Endodermal cell (in vitro differentiated cells): ENCODE measurements at regions not wholly inside any gene's neighbourhood (a gene's known extent, or its start where the extent isn't known, plus 50 kb on each side); places are given as distances from the start of the nearest gene placed in this dataset.

ENCODE experiments used
- DNase-seq: peaks from one replicate; pipeline ENCODE4 v3.0.0-alpha.2; 2017
- H3K27ac ChIP-seq: 2 replicates; pipeline ENCODE4 v1.5.1; 2013; ENCODE audit warnings: mild to moderate bottlenecking, low read depth, low read length, moderate library complexity
- H3K27me3 ChIP-seq: 2 replicates; pipeline ENCODE4 v1.6.1; 2013; ENCODE audit warnings: mild to moderate bottlenecking, low read length, moderate library complexity; ENCODE audit not compliant: insufficient read depth, control insufficient read depth, poor library complexity, severe bottlenecking
- H3K36me3 ChIP-seq: 2 replicates; pipeline ENCODE4 v1.7.0; 2013; ENCODE audit warnings: mild to moderate bottlenecking, low read length, moderate library complexity; ENCODE audit not compliant: control insufficient read depth, insufficient read depth
- H3K4me1 ChIP-seq: one replicate; pipeline ENCODE4 v1.7.0; 2013; ENCODE audit warnings: low read length; ENCODE audit not compliant: control insufficient read depth, insufficient read depth
- H3K4me3 ChIP-seq: 2 replicates; pipeline ENCODE4 v1.5.1; 2013; ENCODE audit warnings: mild to moderate bottlenecking, low read length, moderate library complexity
- H3K9ac ChIP-seq: 2 replicates; pipeline ENCODE4 v1.6.1; 2013; ENCODE audit warnings: mild to moderate bottlenecking, low read length, moderate library complexity; ENCODE audit not compliant: poor library complexity, severe bottlenecking; ENCODE audit errors: extremely low read depth
- H3K9me3 ChIP-seq: 2 replicates; pipeline ENCODE4 v1.6.1; 2013; ENCODE audit warnings: mild to moderate bottlenecking, low read length, moderate library complexity; ENCODE audit not compliant: control insufficient read depth
- H3K27ac Mint-ChIP-seq: 2 replicates; pipeline ENCODE4 v1.8.0; 2020; ENCODE audit warnings: mixed read lengths
- H3K27me3 Mint-ChIP-seq: 2 replicates; pipeline ENCODE4 v1.8.0; 2021; ENCODE audit warnings: mild to moderate bottlenecking, mixed read lengths; ENCODE audit not compliant: insufficient read depth
- H3K36me3 Mint-ChIP-seq: 2 replicates; pipeline ENCODE4 v1.8.0; 2020; ENCODE audit warnings: low read depth, mixed read lengths
- H3K4me1 Mint-ChIP-seq: 2 replicates; pipeline ENCODE4 v1.8.0; 2020; ENCODE audit warnings: mixed read lengths
- H3K4me3 Mint-ChIP-seq: 2 replicates; pipeline ENCODE4 v1.8.0; 2020; ENCODE audit warnings: mild to moderate bottlenecking, moderate library complexity, mixed read lengths
- H3K9me3 Mint-ChIP-seq: 2 replicates; pipeline ENCODE4 v1.8.0; 2020; ENCODE audit warnings: mild to moderate bottlenecking, mixed read lengths
- WGBS, 2 experiments: methylation state at CpG; one replicate each; pipeline versions ENCODE4 v1.1.5 to v1.1.7; 2013; ENCODE audit warnings: missing lambda C conversion rate in 2 of 2, mixed read lengths in 1 of 2; ENCODE audit not compliant: insufficient coverage in 1 of 2, insufficient read length in 1 of 2; 5-methylcytosine and 5-hydroxymethylcytosine counted together
- TF ChIP-seq, protein P1 (sequence below): fragments of 200-600 bp; sonication (generic); conservative IDR thresholded peaks from 2 replicates; pipeline ENCODE4 v1.5.0; 2021; ENCODE audit warnings: antibody characterized with exemption, mild to moderate bottlenecking

DNA sequence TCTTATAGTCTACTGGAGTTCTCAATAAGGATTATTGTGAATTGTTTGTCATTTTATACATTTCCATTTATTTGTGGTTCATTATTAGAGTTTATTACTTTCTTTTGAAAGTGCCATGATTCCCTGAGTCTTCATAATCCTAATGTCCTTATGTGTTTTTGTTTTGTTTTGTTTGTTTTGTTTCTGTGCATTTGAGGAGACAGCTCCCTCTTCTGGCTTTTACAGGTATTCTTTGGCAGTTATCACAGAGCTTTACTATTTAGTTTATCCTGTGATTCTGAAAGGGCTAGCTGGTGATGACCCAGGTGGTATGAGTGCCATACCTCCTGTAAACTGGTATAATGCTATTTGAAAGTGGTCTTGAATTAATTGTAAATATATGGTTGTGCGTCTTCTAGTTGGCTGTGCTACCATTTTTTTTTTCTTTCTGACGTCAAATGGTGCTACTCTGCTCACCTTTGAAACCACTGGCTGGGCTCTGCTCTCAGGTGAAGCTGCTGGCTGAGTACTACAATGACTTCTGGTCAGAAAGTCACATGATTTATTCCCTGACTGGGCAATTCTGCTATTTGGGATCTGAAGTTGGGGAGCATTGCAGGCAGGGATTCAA is 751.2 kb downstream of the JRKL start:
- Mint-ChIP-seq H3K27ac (no peak overlapping the region), H3K4me3 (no peak overlapping the region), H3K36me3 (peaks cover 16% of the 10 kb centered on the region), H3K4me1 (peaks cover 8% of the 10 kb centered on the region), H3K9me3 (peaks cover 20% of the 10 kb centered on the region), H3K27me3 (no peaks in the 10 kb centered on the region)
- Histone ChIP-seq H3K27ac (no peak overlapping the region), H3K9ac (no peak overlapping the region), H3K27me3 (no peaks in the 10 kb centered on the region), H3K9me3 (peaks cover 23% of the 10 kb centered on the region), H3K4me1 (no peaks in the 10 kb centered on the region), H3K36me3 (no peaks in the 10 kb centered on the region), H3K4me3 (no peak overlapping the region)
- WGBS, 2 experiments, result 72% methylated on average over 2 of the region's 2 CpGs; no CpG with 5 or more reads in 1 of the 2 experiments
- DNase-seq, result peak; percentile 48
- TF ChIP-seq, protein P1, sequence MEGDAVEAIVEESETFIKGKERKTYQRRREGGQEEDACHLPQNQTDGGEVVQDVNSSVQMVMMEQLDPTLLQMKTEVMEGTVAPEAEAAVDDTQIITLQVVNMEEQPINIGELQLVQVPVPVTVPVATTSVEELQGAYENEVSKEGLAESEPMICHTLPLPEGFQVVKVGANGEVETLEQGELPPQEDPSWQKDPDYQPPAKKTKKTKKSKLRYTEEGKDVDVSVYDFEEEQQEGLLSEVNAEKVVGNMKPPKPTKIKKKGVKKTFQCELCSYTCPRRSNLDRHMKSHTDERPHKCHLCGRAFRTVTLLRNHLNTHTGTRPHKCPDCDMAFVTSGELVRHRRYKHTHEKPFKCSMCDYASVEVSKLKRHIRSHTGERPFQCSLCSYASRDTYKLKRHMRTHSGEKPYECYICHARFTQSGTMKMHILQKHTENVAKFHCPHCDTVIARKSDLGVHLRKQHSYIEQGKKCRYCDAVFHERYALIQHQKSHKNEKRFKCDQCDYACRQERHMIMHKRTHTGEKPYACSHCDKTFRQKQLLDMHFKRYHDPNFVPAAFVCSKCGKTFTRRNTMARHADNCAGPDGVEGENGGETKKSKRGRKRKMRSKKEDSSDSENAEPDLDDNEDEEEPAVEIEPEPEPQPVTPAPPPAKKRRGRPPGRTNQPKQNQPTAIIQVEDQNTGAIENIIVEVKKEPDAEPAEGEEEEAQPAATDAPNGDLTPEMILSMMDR, result peak; percentile 89

DNA sequence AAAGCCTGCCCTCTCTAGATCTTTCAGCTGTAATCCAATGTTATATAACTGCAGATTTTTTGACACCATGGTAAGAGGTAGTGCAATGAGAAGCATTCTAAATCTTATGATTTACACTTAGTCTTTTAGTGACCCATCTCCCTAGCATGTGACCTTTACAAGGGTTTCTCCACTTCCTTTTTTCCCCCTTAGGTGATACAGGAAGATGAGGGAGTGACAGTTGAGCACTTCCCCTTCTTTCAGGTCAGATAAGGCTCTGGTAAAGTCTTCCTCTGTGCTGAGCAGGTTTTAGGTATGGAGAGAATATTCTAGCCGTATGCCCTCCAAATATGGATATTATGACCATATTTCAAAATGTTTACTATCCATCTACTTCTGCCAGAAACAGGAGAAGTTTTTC is 753.6 kb downstream of the JRKL start:
- Histone ChIP-seq H3K4me3 (no peak overlapping the region), H3K27me3 (no peaks in the 10 kb centered on the region), H3K4me1 (no peaks in the 10 kb centered on the region), H3K9me3 (peaks cover 15% of the 10 kb centered on the region), H3K9ac (no peak overlapping the region), H3K36me3 (no peaks in the 10 kb centered on the region), H3K27ac (no peak overlapping the region)
- Mint-ChIP-seq H3K4me1 (peaks cover 2% of the 10 kb centered on the region), H3K27ac (no peak overlapping the region), H3K9me3 (peaks cover 14% of the 10 kb centered on the region), H3K4me3 (no peak overlapping the region), H3K36me3 (peaks cover 16% of the 10 kb centered on the region), H3K27me3 (no peaks in the 10 kb centered on the region)
- TF ChIP-seq, protein P1, result no peak
- DNase-seq, result no peak
- 93 to 100% methylated on average over 1 of the region's 1 CpG for WGBS, 2 experiments

DNA sequence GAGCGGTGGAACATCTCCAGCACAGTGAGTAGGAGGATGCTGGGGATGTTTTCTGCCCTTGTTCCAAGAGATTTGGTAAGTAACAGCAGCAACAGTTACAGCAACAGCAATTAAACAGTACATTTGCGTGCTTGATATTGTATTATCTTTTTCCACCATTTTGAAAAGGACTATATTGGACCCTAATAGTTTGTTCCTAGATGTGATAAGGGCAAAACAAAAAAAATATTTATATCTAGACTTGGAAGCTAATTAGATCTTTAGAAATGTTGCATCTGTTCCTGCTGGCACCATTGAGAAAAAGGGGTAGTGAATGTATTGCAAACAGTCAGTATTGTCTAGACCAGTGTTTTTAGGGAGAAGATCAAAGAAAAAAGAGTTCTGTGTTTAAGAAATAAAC is 759.9 kb downstream of the JRKL start:
- H3K4me1 Mint-ChIP-seq, result peaks cover 2% of the 10 kb centered on the region
- no peak for DNase-seq
- TF ChIP-seq, protein P1, result no peak
- peaks cover 3% of the 10 kb centered on the region for H3K36me3 Mint-ChIP-seq
- no peak overlapping the region for H3K4me3 Mint-ChIP-seq
- Histone ChIP-seq H3K4me1 (no peaks in the 10 kb centered on the region), H3K27ac (no peak overlapping the region), H3K9ac (no peak overlapping the region), H3K4me3 (no peak overlapping the region), H3K9me3 (no peaks in the 10 kb centered on the region), H3K27me3 (no peaks in the 10 kb centered on the region), H3K36me3 (no peaks in the 10 kb centered on the region)
- H3K9me3 Mint-ChIP-seq, result peaks cover 5% of the 10 kb centered on the region
- WGBS, 2 experiments, result 95 to 100% methylated on average over 1 to 2 of the region's 2 CpGs
- H3K27me3 Mint-ChIP-seq, result no peaks in the 10 kb centered on the region
- H3K27ac Mint-ChIP-seq, result no peak overlapping the region
